ENCODE measurements at regions not wholly inside any gene's neighbourhood (a gene's known extent, or its start where the extent isn't known, plus 50 kb on each side); places are given as distances from the start of the nearest gene placed in this dataset.

DNA sequence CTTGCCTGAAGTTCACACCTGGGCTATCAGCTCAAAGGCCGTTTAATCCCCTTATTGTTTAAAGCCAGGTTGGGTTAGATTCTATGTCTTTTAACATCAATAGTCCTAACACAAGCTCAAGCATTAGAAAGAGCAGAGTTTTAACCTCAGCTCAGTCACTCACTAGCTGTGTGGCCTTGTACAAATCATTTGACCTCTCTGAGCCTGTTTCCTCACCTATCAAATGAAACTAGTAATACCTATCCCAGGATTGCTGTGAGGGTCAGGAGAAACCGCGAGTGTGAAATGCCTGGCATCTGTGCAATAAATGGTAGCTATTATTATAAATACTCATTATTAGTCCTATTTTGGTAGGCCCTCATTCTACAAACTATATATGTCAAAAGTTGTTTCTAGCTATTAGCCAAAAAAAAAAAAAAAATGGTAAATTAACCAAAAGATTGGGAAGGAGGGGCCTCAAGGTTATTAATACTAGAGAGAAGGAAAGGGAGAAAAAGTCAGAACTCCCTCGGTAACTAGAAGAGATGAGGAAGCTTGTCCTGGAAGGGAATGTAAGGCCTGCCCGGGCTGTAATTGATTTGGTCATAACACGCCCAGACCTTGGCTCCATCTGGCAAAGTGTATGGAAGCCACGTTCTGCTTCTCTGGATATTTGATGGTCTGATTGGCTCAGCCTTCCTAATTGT lies 510.5 kb upstream of the PROK2 start:
- ChIA-PET POLR2A (no interaction called here), CTCF (interaction anchor here (0.6 to 1.2 kb wide), 3 partner anchors 13 to 800 kb away, joined by 3 to 4 read pairs (median 3); no protein-coding TSS in a partner anchor)
- Histone ChIP-seq H3K4me1 (no peaks in the 10 kb centered on the region), H3K9me3 (no peaks in the 10 kb centered on the region), H3K27ac (no peak overlapping the region), H3K4me2 (no peak overlapping the region), H3K4me3 (no peak overlapping the region)
- FAIRE-seq = no peak
- 41% methylated on average over 7 of the region's 7 CpGs for WGBS (ENCODE audit: missing lambda C conversion rate)
- TF ChIP-seq, protein P1, sequence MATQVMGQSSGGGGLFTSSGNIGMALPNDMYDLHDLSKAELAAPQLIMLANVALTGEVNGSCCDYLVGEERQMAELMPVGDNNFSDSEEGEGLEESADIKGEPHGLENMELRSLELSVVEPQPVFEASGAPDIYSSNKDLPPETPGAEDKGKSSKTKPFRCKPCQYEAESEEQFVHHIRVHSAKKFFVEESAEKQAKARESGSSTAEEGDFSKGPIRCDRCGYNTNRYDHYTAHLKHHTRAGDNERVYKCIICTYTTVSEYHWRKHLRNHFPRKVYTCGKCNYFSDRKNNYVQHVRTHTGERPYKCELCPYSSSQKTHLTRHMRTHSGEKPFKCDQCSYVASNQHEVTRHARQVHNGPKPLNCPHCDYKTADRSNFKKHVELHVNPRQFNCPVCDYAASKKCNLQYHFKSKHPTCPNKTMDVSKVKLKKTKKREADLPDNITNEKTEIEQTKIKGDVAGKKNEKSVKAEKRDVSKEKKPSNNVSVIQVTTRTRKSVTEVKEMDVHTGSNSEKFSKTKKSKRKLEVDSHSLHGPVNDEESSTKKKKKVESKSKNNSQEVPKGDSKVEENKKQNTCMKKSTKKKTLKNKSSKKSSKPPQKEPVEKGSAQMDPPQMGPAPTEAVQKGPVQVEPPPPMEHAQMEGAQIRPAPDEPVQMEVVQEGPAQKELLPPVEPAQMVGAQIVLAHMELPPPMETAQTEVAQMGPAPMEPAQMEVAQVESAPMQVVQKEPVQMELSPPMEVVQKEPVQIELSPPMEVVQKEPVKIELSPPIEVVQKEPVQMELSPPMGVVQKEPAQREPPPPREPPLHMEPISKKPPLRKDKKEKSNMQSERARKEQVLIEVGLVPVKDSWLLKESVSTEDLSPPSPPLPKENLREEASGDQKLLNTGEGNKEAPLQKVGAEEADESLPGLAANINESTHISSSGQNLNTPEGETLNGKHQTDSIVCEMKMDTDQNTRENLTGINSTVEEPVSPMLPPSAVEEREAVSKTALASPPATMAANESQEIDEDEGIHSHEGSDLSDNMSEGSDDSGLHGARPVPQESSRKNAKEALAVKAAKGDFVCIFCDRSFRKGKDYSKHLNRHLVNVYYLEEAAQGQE (IDR thresholded peaks at IDR 0.05) = no peak
- TF ChIP-seq FOSL2 (IDR thresholded peaks at IDR 0.05) (no peak), FOSL2 (CRISPR knock-in tag; IDR thresholded peaks at IDR 0.05) (no peak), FOXS1 (CRISPR knock-in tag; IDR thresholded peaks at IDR 0.05) (no peak), POLR2A (IDR thresholded peaks at IDR 0.05; ENCODE audit: low read length) (no peak), BCL3 (IDR thresholded peaks at IDR 0.05) (no peak), MAFK (IDR thresholded peaks at IDR 0.05; ENCODE audit: partially characterized antibody) (no peak), HDAC2 (IDR thresholded peaks at IDR 0.05) (no peak), CBX2 (IDR thresholded peaks at IDR 0.05; ENCODE audit: borderline replicate concordance, low read depth) (no peak), SREBF2 (IDR thresholded peaks at IDR 0.05) (no peak), PHF8 (IDR thresholded peaks at IDR 0.05; ENCODE audit: borderline replicate concordance, low read depth) (no peak), HOXB13 (CRISPR knock-in tag; IDR thresholded peaks at IDR 0.05; ENCODE audit: low read depth) (no peak), FOSB (CRISPR knock-in tag; IDR thresholded peaks at IDR 0.05) (no peak)
- TF ChIP-seq, protein P2, sequence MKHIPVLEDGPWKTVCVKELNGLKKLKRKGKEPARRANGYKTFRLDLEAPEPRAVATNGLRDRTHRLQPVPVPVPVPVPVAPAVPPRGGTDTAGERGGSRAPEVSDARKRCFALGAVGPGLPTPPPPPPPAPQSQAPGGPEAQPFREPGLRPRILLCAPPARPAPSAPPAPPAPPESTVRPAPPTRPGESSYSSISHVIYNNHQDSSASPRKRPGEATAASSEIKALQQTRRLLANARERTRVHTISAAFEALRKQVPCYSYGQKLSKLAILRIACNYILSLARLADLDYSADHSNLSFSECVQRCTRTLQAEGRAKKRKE (CRISPR knock-in tag; IDR thresholded peaks at IDR 0.05; ENCODE audit: low read depth) = no peak
- TF ChIP-seq, protein P3, sequence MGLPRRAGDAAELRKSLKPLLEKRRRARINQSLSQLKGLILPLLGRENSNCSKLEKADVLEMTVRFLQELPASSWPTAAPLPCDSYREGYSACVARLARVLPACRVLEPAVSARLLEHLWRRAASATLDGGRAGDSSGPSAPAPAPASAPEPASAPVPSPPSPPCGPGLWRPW (IDR thresholded peaks at IDR 0.05) = no peak
- DNase-seq (ENCODE audit: low read depth in 1 of 2, low spot score in 1 of 2) = no peak
- ATAC-seq = no peak

- DNase-seq (ENCODE audit: low read depth in 1 of 2, low spot score in 1 of 2) (no peak), ATAC-seq (peak; percentile 45 to 56; a peak in 2 of 6 replicates), FAIRE-seq (no peak)
- ChIA-PET CTCF (interaction anchor here (1.1 to 1.2 kb wide), 2 partner anchors 18 to 335 kb away, joined by 3 to 4 read pairs; no protein-coding TSS in a partner anchor), POLR2A (no interaction called here)
- Histone ChIP-seq H3K9me3 (no peaks in the 10 kb centered on the region), H3K4me3 (no peak overlapping the region), H3K4me2 (no peak overlapping the region), H3K4me1 (no peaks in the 10 kb centered on the region), H3K27ac (no peak overlapping the region)
- 15% methylated on average over 9 of the region's 10 CpGs for WGBS (ENCODE audit: missing lambda C conversion rate)
- TF ChIP-seq SREBF2 (IDR thresholded peaks at IDR 0.05) = no peak
- TF ChIP-seq PHF8 (IDR thresholded peaks at IDR 0.05; ENCODE audit: borderline replicate concordance, low read depth) = no peak
- TF ChIP-seq, protein P1 (IDR thresholded peaks at IDR 0.05) = no peak
- TF ChIP-seq ZFP36 (IDR thresholded peaks at IDR 0.05; ENCODE audit: borderline replicate concordance, partially characterized antibody) = no peak
- no peak for TF ChIP-seq EHF (CRISPR knock-in tag; IDR thresholded peaks at IDR 0.05)
- no peak for TF ChIP-seq EHMT2 (IDR thresholded peaks at IDR 0.05; ENCODE audit: low read depth)
- TF ChIP-seq RNF2 (IDR thresholded peaks at IDR 0.05; ENCODE audit: borderline replicate concordance, low read depth) = no peak
- no peak for TF ChIP-seq E2F6 (IDR thresholded peaks at IDR 0.05; ENCODE audit: borderline replicate concordance, low read depth)
- TF ChIP-seq EP300 (IDR thresholded peaks at IDR 0.05) = no peak
- TF ChIP-seq MYC (IDR thresholded peaks at IDR 0.05; ENCODE audit: borderline replicate concordance, low read length) = no peak
- TF ChIP-seq CBX8 (IDR thresholded peaks at IDR 0.05) = no peak
- TF ChIP-seq, protein P4, sequence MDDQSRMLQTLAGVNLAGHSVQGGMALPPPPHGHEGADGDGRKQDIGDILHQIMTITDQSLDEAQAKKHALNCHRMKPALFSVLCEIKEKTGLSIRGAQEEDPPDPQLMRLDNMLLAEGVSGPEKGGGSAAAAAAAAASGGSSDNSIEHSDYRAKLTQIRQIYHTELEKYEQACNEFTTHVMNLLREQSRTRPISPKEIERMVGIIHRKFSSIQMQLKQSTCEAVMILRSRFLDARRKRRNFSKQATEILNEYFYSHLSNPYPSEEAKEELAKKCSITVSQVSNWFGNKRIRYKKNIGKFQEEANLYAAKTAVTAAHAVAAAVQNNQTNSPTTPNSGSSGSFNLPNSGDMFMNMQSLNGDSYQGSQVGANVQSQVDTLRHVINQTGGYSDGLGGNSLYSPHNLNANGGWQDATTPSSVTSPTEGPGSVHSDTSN (IDR thresholded peaks at IDR 0.05) = no peak
Observed at GRCh38 chr3:72290859-72291638, 506.1 kb upstream of the PROK2 start.
